Stimulated activated CD4-positive, alpha-beta T cell treated with anti-CD3 and anti-CD28 coated beads, Interleukin-1b, Interleukin-23, amount 100 ng/mL, for 4 hours (primary cell): ENCODE measurements at regions not wholly inside any gene's neighbourhood (a gene's known extent, or its start where the extent isn't known, plus 50 kb on each side); places are given as distances from the start of the nearest gene placed in this dataset.
"Not testable (repeated sequence)": the region's sequence is repeated elsewhere in the genome, so short reads cannot be mapped to it uniquely, and the experiment has no call there.

Source experiments
- DNase-seq, 2 donors: peaks; one replicate each; pipeline ENCODE4 v3.0.0-alpha.2; 2020; ENCODE audit warnings: low read depth in 2 of 2

- no peak for DNase-seq
Measured at GRCh38 chr11:33463059-33463458, 205.9 kb downstream of the HIPK3 start.

DNA sequence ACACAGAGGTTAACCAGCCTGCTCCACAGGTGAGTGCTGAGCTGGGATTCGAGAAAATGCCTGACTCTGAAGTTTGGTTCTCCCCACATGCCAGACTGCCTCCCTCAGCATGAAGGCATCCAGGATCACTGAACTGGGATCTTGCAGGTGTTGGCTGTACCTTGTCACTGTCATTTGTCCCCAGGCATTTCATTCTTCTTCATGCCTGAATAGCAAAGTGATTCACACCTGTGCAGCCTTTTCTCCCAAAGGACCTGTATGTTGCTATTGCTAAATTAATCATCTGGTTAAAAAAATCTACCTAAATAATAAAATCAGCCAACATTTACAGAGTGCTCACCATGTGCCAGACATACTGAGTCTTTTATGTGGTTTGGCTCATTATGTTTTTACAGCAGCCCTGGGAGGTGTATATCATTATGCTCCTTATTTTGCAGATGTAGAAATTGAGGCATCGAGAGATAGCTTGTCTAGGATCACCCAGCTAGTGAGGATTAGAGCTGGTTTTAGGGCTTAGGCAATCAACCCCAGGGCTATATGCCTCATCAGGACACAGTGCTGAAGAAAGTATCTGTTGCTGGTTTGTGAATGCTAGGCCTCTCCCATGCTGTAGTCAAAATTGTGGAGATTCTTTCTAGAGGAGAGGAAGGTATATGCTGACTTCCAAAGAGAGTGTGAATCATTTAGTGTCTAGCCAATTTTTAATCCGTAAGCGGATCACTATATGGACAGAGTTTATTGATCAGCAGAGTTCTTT is 204.4 kb downstream of the HIPK3 start:
- no peak for DNase-seq

DNA sequence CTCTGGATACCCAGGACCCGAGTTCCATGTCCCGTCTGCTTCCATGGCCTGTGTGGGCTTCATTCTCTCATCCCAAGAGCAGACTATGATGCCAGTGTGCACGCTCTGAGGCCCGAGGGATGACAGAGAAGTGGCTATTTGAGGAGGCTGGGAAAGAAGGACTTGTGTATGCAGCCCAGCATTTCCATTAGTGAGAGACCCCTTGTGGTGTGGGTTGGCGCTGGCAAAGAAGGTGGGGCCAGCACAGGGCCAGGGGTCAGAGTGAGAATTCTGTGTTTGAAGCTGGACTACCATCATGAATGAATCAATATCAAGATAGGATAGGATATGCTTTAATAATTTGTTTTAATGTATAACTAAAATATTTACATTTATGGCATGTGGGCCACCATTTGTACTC is 200.8 kb downstream of the HIPK3 start:
- DNase-seq: no peak

GRCh38 chr11:33455867-33456463 is 198.8 kb downstream of the HIPK3 start:
- no peak for DNase-seq

- DNase-seq: no peak
Measured at GRCh38 chr11:33454264-33454663, 197.1 kb downstream of the HIPK3 start.

DNA sequence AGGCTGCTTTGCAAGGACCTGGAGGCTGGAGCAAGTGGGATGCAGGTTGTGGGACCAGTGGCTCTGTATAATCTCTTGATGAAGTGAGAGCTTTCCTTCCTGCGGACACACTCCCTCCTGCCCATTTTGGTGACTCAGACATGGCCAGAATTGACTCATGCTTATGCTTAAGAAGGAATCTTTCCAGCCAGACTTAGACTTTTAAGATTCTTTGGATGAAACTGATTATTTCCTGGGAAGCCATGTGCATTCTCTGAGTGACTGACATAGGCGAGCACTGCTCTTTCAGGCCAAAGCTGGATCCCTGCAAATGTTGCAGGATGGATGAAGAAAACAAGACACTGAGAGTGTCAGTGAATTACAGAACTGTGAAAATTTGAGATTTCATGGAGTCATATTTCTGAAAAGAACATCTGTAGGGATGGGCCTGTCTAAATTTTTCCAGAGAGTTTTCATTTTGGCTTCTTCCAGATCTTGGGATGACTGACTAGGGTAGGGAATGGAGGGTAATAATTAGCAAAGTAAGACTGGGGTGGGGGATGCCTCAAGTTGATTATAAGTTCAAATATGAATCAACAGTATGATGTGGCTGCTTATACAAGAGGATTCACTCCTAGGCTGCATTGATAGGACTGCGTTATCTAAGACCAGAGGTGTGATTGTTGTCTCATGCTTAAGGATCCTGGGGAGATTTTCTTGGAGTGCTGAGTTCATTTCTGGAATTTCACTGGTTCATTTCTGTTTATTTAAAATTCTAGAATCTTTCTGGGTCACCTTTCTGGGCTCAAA is 195.8 kb downstream of the HIPK3 start:
- DNase-seq: no peak

- DNase-seq: no peak
Measured at GRCh38 chr11:33451364-33451763, 194.2 kb downstream of the HIPK3 start.

DNA sequence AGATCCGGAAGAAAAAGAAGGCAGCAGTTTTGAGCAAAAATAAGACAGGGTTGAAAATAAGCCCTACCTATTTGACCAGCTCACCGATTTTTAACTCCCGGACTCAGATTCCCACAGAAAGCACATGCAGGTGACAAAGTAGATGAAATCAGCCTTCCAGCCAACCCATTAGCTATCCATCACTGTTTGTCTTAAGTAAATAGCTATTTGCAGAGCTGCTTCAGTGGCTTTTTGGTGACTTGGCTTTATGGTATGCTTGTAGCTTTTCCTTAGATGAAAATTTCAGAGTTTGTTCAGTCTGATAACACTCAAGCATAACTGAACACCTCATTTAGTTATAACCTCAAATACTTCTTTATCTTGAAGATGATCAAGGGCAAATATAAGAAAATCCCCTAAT is 192.6 kb downstream of the HIPK3 start:
- no peak for DNase-seq

DNA sequence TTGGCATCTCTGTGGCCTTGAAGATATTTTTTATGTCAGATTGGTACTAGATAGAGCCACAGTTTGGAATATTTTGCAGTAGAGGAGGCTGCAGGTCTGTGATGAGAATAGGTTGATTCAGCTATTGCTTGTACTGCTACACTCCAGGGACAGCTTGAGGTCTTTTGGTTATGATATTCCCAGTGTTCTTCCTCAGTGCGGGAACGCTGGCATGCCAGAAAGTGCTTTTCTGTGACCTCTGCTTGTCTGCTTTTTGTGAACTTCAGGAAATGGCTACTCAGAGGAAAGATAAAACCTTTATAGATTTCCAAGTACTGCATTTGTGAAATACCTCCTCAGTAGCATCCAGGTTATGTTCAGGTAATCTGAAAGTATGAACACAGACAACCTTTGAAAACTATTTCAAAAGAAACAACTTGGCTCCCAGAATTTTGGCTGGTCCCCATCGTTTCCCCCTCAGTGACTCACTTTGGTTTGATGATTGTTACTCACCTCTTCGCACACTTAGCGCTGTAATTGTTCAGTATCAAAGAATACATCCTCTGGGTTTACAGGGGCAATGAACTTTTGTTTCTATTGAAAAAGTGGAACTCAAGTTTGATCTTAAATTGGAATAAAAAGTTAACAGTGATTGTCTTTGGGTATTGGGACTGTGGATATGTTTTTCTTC is 191.4 kb downstream of the HIPK3 start:
- no peak for DNase-seq

DNA sequence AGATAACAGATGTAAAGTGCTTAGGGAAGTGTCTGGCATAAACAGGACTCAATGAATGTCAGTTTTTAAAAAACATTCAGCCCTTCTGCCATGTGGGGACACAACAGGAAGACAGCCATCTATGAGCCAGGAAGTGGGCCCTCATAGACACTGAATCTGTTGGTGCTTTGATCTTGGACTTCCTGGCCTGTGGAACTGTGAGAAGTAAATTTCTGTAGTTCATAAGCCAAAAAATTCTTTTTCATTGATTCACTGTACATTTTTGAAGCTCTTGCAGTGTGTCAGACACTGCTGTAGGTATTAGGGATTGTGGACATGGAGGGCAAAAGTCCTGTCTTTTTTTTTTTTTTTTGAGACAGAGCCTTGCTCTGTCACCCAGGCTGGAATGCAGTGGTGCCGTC is 188.6 kb downstream of the HIPK3 start:
- DNase-seq: no peak

DNA sequence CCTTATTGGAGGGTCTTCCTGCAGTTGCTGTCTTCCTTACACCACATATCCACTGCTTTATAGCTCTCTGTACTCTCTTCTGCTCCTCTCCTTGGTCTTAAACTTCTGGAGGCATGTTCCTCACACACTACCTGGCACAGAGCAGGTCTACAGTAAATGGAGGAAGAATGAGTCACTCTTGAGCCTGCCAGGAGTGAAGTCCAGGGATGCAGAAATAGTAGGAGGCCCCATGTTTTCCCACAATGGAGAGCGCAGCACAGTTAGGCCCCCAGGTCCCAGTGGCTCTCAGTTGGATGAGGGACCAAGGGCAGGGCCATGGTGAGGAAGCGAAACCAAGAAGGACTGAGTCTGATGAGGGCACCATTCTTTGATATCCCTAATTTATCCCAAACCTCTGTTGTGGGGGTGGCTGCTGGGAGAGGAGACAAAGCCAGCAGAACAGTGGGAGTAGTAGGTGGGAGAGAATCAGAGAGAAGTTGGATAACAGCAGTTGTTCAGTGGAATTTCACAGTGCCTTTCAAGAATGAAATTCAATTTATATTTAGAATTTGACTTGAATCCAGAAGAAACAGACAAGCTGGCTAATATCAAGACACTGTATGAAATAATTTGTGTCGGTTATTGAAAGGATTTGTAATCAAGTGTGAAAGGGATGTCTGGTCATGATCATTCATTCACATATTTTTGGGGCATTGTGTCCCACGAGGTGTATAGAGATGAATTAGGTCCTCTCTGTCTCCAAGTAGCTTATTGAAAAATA is 187.8 kb downstream of the HIPK3 start:
- no peak for DNase-seq

DNA sequence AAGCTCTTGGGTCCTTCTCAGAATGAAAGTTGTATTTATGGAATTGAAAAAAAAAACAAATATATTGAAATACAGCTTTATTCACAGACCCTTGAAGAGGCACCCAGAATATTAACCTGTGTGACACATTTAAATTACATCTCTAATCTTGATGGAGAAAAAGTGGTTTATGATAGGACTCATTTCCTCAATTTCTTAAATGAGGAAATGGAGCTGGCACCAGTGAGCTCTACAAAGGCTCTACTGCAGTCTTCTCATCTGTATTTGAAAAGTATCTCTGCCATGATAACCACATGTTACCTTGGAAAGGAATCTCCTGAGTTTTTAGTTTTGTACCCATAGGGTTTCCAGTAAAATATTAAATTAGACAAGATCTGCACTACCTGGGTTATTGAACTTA is 186.5 kb downstream of the HIPK3 start:
- DNase-seq: no peak

- no peak for DNase-seq
Measured at GRCh38 chr11:33438301-33438700, 181.1 kb downstream of the HIPK3 start.

DNA sequence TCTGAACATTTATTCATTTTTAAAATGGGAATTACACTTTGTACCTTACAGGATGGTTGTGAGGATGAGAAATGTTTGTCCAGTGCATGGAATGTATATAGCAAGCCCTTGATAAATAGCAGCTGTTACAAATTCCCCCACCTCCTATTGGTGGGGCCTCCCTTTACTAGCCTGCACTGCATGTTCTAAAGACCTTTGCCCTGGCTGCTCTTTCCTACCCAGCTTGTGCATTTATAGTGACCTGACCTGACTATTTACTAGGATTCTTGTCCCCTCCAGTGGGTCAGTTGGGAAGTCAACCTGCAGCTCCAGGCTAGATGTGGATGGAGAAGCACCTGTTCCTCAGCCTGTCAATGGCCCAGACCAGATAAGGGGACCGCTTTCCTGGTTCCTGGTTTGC is 180.3 kb downstream of the HIPK3 start:
- DNase-seq: no peak

GRCh38 chr11:33435216-33435615 is 178.0 kb downstream of the HIPK3 start:
- DNase-seq: no peak

GRCh38 chr11:33434294-33434693 is 177.1 kb downstream of the HIPK3 start:
- DNase-seq: no peak

DNA sequence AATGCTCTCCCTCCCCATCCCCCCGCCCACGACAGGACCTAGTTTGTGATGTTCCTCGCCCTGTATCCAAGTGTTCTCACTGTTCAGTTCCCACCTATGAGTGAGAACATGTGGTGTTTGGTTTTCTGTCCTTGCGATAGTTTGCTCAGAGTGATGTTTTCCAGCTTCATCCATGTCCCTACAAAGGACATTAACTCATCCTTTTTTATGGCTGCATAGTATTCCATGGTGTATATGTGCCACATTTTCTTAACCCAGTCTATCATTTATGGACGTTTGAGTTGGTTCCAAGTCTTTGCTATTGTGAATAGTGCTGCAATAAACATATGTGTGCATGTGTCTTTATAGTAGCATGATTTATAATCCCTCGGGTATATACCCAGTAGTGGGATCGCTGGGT is 171.3 kb downstream of the HIPK3 start:
- DNase-seq: not testable (repeated sequence)

DNA sequence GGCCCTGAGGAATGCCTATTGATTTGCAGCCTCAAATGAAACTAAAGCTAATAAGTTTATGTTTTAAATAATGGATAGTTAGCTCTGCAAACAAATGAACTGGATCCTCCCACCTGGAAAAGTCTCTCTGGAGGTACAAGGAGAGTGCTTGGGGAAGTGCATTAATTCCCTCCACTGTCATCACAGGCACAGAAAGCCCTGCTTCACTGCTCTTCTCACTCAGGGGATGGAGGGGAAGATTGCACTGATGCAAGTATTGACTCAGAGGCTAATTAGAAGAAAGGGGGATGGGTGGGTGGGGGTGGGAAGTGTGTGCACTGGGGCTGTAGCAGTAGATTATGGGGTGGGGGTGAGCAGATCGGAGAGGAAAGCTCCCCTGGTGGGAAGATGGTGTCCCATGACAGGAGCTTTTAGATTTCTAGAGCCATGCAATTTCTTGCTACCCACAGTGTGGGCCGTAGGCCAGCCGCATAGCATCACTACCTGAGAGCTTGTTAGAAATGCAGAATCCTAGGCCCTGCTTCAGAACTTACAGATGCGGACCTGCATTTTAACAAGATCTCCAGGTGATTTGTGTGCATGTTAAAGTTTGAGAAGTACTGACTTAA is 163.9 kb downstream of the HIPK3 start:
- no peak for DNase-seq

DNA sequence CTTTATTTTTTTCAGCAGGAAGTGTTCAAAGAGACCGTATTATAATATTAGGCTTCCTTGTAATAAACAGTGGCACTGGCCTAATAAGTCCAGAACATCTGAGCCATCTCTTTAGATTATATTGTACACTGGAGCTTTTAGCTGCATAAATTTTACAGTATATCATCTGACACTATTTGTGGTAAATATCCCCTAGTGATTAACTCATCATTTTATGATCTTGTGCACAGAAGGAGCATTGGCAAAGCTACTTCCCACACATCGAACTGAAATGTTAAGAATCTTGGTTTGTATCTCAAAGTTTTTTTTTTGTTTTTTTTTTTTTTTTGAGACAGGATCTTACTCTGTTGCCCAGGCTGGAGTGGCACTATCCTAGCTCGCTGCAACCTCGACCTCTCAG is 162.7 kb downstream of the HIPK3 start:
- no peak for DNase-seq

- DNase-seq: no peak
Measured at GRCh38 chr11:33417121-33417520, 159.9 kb downstream of the HIPK3 start.

- DNase-seq: no peak
Measured at GRCh38 chr11:33413301-33413700, 156.1 kb downstream of the HIPK3 start.
